ENCODE measurements at regions not wholly inside any gene's neighbourhood (a gene's known extent, or its start where the extent isn't known, plus 50 kb on each side); places are given as distances from the start of the nearest gene placed in this dataset.

DNA sequence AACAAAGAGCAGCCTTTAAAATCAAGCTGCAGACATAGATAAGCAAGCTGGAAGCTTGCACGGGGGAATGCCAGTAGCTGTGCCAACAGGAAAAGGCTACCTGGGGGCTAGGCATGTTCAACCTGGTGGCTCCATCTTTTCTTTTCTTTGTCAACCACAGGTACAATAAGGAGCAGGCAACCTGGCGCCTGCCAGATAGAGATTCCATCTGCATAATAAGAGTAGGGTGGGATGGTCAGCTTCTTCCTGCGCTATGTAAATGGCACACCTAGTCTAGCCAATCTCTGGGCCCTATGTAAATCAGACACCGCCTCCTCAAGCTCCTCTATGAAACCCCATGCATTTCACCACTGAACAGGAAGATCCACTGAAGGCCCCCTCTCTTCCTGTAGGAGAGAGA, 87.4 kb upstream of the PKP2 start:
- TF ChIP-seq POLR2AphosphoS5 (IDR thresholded peaks at IDR 0.05) (no peak), EP300 (IDR thresholded peaks at IDR 0.05) (no peak)
- TF ChIP-seq, protein P1, sequence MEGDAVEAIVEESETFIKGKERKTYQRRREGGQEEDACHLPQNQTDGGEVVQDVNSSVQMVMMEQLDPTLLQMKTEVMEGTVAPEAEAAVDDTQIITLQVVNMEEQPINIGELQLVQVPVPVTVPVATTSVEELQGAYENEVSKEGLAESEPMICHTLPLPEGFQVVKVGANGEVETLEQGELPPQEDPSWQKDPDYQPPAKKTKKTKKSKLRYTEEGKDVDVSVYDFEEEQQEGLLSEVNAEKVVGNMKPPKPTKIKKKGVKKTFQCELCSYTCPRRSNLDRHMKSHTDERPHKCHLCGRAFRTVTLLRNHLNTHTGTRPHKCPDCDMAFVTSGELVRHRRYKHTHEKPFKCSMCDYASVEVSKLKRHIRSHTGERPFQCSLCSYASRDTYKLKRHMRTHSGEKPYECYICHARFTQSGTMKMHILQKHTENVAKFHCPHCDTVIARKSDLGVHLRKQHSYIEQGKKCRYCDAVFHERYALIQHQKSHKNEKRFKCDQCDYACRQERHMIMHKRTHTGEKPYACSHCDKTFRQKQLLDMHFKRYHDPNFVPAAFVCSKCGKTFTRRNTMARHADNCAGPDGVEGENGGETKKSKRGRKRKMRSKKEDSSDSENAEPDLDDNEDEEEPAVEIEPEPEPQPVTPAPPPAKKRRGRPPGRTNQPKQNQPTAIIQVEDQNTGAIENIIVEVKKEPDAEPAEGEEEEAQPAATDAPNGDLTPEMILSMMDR (IDR thresholded peaks at IDR 0.05): no peak
- 83% methylated on average over 4 of the region's 4 CpGs for WGBS
- Histone ChIP-seq H3K27ac (no peak overlapping the region), H3K36me3 (no peaks in the 10 kb centered on the region), H3K27me3 (no peaks in the 10 kb centered on the region), H3K9me3 (no peaks in the 10 kb centered on the region), H3K4me1 (no peaks in the 10 kb centered on the region), H3K4me3 (no peak overlapping the region)
- DNase-seq (ENCODE audit: low spot score in 2 of 2): no peak

DNA sequence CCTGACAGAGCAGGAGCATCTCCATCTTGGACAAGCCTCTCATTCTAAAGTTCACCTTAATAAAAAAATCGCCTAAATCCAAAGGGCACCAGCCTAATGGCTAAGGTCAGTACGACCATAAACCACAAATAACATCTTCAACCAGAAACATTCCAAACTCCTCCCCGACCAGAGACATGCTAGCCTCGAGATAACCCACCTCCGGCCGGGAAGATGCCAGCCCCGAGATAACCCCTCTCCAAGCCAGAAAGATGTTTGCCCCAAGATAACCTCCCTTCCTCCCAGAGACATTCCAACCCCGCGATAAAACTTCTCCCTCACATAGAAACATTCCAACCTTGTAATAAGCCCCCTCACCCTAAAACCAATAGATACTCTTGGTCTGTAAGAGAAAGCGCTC, 86.8 kb upstream of the PKP2 start:
- TF ChIP-seq POLR2A (IDR thresholded peaks at IDR 0.05) (no peak), POLR2AphosphoS5 (IDR thresholded peaks at IDR 0.05) (no peak), EP300 (IDR thresholded peaks at IDR 0.05) (no peak)
- TF ChIP-seq, protein P1 (IDR thresholded peaks at IDR 0.05): no peak

DNA sequence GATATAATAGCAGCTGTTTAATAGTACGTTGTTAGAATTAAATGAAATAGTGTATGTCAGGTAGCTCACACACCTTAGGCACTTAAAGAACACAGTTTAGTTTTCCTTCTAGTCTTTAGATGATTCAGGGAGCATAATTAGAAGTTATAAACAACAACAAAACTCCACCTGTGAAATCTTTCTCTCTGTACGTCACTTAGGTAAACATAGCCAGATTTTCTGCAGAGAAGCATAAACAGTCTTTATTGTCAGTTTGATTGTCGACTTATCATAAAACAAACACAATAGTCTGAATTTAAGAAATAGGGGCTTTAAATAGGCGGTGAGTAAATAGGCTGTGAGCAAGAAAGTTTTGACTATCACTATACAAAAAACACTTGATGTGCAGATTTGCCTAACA, 84.6 kb upstream of the PKP2 start:
- no peak for DNase-seq (ENCODE audit: low spot score in 2 of 2)
- Histone ChIP-seq H3K27me3 (no peaks in the 10 kb centered on the region), H3K4me3 (no peak overlapping the region), H3K9me3 (no peaks in the 10 kb centered on the region), H3K27ac (no peak overlapping the region), H3K4me1 (no peaks in the 10 kb centered on the region), H3K36me3 (no peaks in the 10 kb centered on the region)
- WGBS: 84% methylated on average over 4 of the region's 4 CpGs
- TF ChIP-seq, protein P1 (IDR thresholded peaks at IDR 0.05): no peak
- TF ChIP-seq POLR2A (IDR thresholded peaks at IDR 0.05): no peak
- TF ChIP-seq POLR2AphosphoS5 (IDR thresholded peaks at IDR 0.05): no peak
- no peak for TF ChIP-seq EP300 (IDR thresholded peaks at IDR 0.05)

More for the DNA sequence above, 86.8 kb upstream of the PKP2 start:
- 37% methylated on average over 10 of the region's 10 CpGs for WGBS
- Histone ChIP-seq H3K27me3 (no peaks in the 10 kb centered on the region), H3K36me3 (no peaks in the 10 kb centered on the region), H3K27ac (no peak overlapping the region), H3K4me1 (no peaks in the 10 kb centered on the region), H3K9me3 (no peaks in the 10 kb centered on the region), H3K4me3 (no peak overlapping the region)
- no peak for DNase-seq (ENCODE audit: low spot score in 2 of 2)

DNA sequence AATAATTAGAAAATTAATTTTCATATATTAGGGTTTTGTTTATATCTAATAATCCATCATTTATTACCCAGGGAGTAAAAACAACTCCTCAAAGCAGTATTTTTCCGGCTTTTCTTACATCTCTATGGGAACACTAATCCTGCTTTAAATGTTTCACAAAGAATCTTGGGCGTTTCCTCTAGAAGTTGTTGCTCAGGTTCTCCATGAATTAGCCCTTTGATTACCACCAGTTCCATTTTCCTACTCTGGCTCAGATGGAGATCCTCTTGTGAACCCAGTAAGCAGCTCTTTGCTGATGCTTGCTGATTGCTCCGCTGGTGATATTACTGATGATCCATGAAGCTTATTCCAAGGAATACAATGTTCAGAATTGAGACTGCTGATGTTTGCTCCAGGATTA, 78.5 kb upstream of the PKP2 start:
- Histone ChIP-seq H3K27me3 (no peaks in the 10 kb centered on the region), H3K27ac (no peak overlapping the region), H3K36me3 (no peaks in the 10 kb centered on the region), H3K4me3 (no peak overlapping the region), H3K9me3 (no peaks in the 10 kb centered on the region), H3K4me1 (no peaks in the 10 kb centered on the region)
- DNase-seq (ENCODE audit: low spot score in 2 of 2): no peak
- WGBS: 60% methylated on average over 3 of the region's 3 CpGs
- TF ChIP-seq POLR2A (IDR thresholded peaks at IDR 0.05) (no peak), POLR2AphosphoS5 (IDR thresholded peaks at IDR 0.05) (no peak), EP300 (IDR thresholded peaks at IDR 0.05) (no peak)
- TF ChIP-seq, protein P1 (IDR thresholded peaks at IDR 0.05): no peak

DNA sequence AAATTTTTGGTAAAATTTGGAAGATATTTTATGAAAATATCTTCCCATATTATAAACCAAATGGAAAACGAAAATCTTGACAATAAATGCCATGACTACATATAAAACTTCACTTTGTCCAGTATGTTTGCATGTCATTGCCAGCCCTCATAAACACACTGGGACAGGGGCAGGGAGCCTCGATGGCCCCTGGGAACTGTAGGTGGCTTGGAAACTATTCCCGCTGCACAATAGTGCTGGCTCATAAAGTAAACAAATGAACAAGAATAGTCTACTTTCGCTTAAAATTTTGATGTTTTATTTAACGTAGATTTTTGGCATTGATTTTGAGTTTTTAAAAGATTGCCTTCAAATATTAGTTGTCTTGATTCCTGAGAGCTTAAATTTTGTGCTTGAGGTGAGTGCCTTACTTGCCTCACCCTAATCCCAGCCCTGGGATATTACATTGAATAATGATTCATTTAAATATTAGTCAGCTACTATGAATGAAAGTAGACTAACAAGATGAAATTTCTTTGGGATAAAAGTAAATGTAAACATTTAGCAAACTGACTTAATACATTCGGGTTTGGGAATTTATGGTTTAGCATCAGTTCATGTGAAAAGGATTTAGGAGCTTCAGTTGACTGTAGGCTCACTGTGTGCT, 74.0 kb upstream of the PKP2 start:
- Histone ChIP-seq H3K27me3 (no peaks in the 10 kb centered on the region), H3K27ac (no peak overlapping the region), H3K9me3 (no peaks in the 10 kb centered on the region), H3K36me3 (no peaks in the 10 kb centered on the region), H3K4me1 (no peaks in the 10 kb centered on the region), H3K4me3 (no peak overlapping the region)
- TF ChIP-seq EP300 (IDR thresholded peaks at IDR 0.05) (no peak), POLR2AphosphoS5 (IDR thresholded peaks at IDR 0.05) (no peak), POLR2A (IDR thresholded peaks at IDR 0.05) (no peak)
- TF ChIP-seq, protein P1 (IDR thresholded peaks at IDR 0.05): no peak
- WGBS: 51% methylated on average over 6 of the region's 6 CpGs
- DNase-seq (ENCODE audit: low spot score in 2 of 2): no peak

Data from suprapubic skin (tissue), 4 donors.